Epithelial cell of proximal tubule (primary cell): ENCODE measurements at regions not wholly inside any gene's neighbourhood (a gene's known extent, or its start where the extent isn't known, plus 50 kb on each side); places are given as distances from the start of the nearest gene placed in this dataset.

Source experiments
- DNase-seq: peaks from one replicate; pipeline ENCODE4 v3.0.0-alpha.2; 2011; ENCODE audit warnings: low read depth
- H3K4me3 ChIP-seq: 2 replicates; pipeline ENCODE4 v1.5.1; 2011; ENCODE audit warnings: low read depth, mild to moderate bottlenecking, low read length
- TF ChIP-seq, protein P1 (sequence below): conservative IDR thresholded peaks from 2 replicates; pipeline ENCODE4 v1.5.1; 2012; ENCODE audit warnings: low read depth, mild to moderate bottlenecking, low read length

DNA sequence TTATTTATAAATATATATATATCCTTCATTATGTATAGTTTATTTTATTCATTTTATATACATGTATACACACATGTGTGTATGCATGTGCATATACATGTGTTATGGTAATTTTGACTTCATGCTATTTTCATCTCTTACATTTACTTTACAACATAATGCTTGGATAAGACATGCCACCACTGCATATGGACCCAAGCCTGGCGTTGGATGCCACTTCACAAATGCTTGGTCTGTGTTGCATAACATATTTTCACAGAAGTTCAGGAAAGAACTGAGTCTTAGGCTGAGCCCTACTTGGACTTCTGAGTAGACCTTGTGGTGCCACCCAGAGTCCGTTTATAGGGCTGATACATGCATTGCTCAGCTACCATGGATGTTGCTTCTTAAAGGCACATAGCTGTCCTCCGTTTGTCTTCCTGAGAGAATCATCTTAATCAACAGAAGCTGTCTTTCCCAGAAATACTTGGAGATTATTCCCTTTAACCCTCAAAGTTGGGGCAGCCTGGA is 337.8 kb downstream of the BTBD3 start:
- DNase-seq = no peak
- TF ChIP-seq, protein P1, sequence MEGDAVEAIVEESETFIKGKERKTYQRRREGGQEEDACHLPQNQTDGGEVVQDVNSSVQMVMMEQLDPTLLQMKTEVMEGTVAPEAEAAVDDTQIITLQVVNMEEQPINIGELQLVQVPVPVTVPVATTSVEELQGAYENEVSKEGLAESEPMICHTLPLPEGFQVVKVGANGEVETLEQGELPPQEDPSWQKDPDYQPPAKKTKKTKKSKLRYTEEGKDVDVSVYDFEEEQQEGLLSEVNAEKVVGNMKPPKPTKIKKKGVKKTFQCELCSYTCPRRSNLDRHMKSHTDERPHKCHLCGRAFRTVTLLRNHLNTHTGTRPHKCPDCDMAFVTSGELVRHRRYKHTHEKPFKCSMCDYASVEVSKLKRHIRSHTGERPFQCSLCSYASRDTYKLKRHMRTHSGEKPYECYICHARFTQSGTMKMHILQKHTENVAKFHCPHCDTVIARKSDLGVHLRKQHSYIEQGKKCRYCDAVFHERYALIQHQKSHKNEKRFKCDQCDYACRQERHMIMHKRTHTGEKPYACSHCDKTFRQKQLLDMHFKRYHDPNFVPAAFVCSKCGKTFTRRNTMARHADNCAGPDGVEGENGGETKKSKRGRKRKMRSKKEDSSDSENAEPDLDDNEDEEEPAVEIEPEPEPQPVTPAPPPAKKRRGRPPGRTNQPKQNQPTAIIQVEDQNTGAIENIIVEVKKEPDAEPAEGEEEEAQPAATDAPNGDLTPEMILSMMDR = no peak
- H3K4me3 ChIP-seq = no peak overlapping the region

DNA sequence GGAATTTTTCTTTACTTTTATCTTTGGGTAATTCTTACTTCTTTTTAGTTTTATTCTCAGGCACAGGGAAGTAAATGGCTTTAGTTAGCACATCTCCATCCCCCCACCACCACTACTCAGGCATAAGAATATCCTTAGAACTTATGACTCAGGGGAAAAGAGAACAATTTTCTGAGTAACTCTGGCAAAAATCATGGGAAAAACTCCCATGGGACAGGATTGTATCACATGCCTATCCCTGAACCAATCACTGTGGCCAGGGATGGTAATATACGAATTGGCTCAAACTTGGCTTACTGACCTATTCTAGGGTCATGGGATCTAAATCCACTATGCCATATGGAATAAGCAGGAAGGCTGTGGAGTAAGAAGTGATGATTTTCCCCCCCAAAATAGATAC is 339.1 kb downstream of the BTBD3 start:
- H3K4me3 ChIP-seq = no peak overlapping the region
- TF ChIP-seq, protein P1 = no peak
- no peak for DNase-seq

DNA sequence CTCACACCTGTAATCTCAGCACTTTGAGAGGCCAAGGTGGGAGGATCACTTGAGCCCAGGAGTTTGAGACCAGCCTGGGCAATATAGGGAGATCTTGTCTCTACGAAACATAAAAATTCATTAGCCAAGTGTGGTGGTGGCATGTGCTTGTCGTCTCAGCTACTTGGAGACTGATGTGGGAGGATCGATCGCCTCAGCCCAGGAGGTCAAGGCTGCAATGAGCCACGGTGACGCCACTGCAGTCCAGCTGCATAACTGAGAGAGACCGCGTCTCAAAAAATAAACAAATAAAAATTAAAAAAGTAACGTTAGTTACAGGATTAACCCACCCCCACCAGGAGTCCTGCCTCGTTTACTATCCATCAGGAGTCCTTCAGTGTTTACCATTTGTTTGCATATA is 345.1 kb downstream of the BTBD3 start:
- no peak for DNase-seq
- no peak overlapping the region for H3K4me3 ChIP-seq
- TF ChIP-seq, protein P1 = no peak

DNA sequence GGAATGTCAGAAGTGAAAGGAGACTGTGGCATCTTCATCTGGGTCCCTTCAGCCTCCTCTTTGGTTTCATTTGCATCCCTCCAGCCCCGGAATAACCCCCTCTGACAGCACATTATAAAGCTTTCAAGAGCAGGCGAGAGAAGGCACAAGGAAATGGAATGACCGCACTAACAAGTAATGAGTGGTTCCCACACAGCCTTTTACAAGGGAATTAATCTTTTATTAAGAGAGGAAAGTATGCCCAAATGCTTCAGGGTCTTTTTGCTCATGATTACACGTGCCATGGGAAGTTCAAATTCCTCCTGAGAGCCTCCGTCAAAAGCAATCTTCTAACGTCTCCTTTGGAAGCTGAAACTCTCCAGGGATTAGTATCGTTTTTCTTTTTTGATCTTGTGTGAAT is 347.0 kb downstream of the BTBD3 start:
- no peak overlapping the region for H3K4me3 ChIP-seq
- DNase-seq = no peak
- TF ChIP-seq, protein P1 = no peak

DNA sequence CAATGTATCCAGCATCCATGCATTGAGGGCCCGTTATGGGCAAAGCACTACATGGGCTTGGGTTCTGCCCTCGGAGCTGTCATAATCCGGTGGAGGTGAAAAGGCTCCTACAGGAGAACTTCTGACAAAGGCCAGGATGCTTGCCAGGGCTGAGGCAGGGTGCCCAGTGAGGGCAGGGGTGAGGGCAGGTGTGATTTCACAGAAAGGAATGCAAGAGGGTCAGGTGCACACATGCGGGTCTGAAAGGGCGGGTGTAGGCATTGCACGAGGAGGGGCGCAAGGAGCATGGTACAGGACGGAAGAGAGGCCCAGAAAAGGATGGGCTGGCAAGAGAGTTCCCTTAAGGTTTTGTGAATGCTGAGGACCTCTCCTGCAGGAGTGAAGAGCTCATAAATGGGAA is 348.0 kb downstream of the BTBD3 start:
- TF ChIP-seq, protein P1 = no peak
- no peak for DNase-seq
- H3K4me3 ChIP-seq = no peak overlapping the region

DNA sequence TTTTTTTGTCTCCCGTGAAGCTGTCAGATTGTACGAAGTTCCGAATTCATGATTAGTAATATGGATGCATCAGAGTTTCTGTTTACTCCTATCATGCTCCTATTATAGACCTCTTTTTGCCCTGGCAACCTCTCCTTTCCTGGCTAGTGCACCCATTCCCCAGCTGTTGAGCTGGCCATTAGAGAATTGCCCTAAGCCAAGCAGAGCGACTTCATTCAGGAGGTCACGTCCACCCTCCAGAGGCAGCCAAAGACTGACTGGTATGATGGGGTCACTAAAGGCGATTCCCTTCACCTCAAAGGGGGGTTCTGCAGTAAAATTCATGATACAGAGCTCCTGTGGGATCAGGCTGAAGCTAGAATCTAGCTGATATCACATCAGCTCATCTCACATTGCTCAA is 351.9 kb downstream of the BTBD3 start:
- no peak for DNase-seq
- no peak overlapping the region for H3K4me3 ChIP-seq
- TF ChIP-seq, protein P1 = no peak

DNA sequence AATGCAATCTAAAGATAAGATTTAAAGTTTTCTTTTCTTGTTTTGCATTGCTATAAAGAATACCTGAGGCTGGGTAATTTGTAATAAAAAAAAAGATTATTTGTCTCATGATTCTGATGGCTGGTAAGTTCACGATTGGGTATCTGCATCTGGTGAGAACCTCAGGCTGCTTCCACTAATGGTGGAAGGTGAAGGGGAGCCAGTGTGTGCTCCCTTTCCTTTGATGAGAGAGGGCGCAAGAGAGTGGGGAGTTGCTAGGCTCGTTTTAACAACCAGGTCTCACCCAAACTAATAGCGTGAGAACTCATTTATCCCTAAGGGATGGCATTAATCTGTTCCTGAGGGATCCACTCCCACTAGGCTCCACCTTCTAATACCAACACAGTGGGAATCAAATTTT is 353.2 kb downstream of the BTBD3 start:
- TF ChIP-seq, protein P1 = no peak
- DNase-seq = no peak

More for the DNA sequence above, 353.2 kb downstream of the BTBD3 start:
- H3K4me3 ChIP-seq = no peak overlapping the region
